Stimulated activated CD8-positive, alpha-beta memory T cell treated with anti-CD3 and anti-CD28 coated beads, Interleukin-15, amount 100 ng/mL, for 4 hours (primary cell): ENCODE measurements at regions not wholly inside any gene's neighbourhood (a gene's known extent, or its start where the extent isn't known, plus 50 kb on each side); places are given as distances from the start of the nearest gene placed in this dataset.
"Not testable (repeated sequence)": the region's sequence is repeated elsewhere in the genome, so short reads cannot be mapped to it uniquely, and the experiment has no call there.

Source experiments
- DNase-seq, 2 donors: peaks; one replicate each; pipeline ENCODE4 v3.0.0-alpha.2; 2020; ENCODE audit warnings: low read depth in 2 of 2

DNA sequence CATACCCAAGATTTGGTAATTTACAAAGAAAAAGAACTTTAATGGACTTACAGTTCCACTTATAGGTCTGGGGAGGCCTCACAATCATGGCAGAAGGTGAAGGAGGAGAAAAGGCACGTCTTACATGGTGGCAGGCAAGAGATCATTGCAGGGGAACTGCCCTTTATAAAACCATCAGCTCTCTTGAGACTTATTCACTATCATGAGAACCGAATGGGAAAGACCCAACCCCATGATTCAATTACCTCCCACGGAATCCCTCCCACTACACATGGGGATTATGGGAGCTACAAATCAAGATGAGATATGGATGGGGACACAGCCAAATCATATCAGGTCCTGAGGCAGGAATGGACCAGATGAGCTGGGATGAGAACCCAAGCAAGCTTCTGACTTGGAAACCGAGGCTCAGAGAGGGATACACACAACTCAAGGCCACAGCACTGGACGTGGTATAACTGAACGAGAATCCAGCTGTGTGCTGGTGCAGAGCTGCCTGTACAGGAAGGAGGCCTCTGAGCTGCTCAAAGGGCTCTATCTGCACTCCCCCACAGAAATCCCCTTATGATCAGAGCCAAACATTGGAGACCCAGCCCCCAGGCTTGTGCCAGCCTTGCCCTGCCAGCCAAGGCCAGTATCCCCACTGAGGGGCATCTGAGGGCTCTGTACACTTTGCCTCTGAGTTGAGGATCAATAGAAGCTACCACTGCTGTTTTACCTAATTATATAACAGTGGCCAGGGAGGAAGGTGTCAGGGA is 137.8 kb downstream of the CEBPB start:
- DNase-seq = no peak

- DNase-seq = no peak
These were observed 138.6 kb downstream of the CEBPB start for GRCh38 chr20:50328996-50329898.

GRCh38 chr20:50329981-50330503 is 139.4 kb downstream of the CEBPB start:
- DNase-seq = no peak

- no peak for DNase-seq
These were observed 140.1 kb downstream of the CEBPB start for GRCh38 chr20:50330504-50331313.

DNA sequence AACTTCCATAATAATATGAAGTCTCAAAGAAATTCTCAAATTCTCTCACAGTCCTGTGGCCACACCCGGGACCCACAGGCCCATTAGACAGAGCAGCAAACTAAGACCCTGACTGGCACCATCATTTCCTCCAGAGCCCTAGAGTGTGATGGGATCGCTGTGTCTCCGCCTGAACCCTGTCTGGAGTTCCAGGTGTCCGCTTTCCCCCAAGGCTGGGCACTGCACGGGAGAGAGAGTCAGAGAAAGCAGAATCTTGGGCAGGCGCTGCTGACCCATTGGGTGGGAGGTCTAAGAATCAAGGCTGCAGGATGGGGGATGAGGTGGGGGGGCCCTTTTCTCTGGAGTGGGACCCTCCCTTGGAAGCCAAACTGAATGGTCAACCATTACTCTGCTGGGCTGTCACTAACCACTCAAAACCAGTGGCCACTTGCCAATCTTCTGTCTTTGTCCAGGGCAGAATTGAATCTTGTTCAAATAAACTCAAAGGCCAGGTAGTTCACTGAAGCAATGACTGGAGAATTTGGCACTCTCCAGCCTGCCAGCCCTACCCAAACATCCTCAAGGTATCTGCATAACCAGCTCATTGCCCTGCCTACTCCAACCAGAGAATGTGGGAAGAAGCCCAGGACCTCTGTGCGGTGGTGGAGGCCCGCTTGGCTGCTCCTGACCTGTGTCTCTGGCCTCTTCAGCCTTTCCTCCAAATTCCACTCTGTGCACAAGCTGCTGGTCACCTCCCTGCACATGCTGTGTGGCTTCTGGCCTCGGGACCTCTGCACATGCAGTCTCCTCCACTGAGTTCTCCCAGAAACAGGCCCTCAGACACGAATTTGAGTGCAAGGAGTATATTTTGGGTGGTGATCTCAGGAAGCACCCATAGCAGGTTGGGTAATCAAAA is 141.1 kb downstream of the CEBPB start:
- DNase-seq = no peak

DNA sequence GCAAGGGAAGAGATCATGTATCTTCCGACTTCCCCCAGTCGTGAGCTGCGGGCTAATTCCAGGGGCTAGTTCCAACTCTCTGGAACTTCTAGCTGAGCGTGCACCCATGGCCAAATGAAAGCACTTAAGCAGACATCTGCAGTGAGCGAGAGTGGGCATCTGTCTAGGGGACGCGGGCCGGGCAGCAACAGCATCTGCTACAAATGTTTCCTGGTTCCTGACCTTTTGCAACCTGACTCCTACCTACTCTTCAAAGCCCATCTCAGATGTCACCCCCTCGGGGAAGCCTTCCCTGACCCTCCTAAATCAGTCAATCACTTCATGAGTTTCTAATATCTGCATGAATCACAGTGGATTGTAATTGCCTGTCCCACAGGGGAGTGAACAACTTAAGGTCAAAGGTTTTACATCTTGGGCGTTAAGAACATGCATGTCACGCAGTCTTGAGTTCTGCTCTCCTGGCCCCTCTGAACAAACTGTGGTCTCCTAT is 141.9 kb downstream of the CEBPB start:
- DNase-seq = no peak

- DNase-seq = no peak
These were observed 142.6 kb downstream of the CEBPB start for GRCh38 chr20:50333131-50333670.

- DNase-seq = no peak
These were observed 143.2 kb downstream of the CEBPB start for GRCh38 chr20:50333812-50334211.

GRCh38 chr20:50334512-50334911 is 143.9 kb downstream of the CEBPB start:
- DNase-seq = not testable (repeated sequence)

- no peak for DNase-seq
These were observed 144.5 kb downstream of the CEBPB start for GRCh38 chr20:50335105-50335504.

DNA sequence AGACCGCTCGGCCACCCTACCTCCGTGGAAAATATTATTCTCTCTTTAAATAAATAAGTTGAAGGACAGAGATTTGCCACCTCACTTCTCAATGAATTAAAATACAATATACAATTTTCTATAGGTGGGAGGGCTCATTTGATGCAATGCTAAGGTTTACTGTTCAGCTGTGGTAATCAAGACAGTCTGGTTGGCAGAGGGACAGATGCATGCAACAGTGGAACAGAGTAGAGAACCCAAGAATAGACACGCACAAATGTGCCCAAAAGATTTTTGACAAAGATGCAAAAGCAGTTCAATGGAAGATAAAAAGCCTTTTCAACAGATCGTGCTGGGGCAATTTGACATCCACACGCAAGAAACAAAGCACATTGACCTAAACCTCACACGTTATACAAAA is 145.2 kb downstream of the CEBPB start:
- no peak for DNase-seq

- DNase-seq = no peak
These were observed 146.0 kb downstream of the CEBPB start for GRCh38 chr20:50336661-50337060.

DNA sequence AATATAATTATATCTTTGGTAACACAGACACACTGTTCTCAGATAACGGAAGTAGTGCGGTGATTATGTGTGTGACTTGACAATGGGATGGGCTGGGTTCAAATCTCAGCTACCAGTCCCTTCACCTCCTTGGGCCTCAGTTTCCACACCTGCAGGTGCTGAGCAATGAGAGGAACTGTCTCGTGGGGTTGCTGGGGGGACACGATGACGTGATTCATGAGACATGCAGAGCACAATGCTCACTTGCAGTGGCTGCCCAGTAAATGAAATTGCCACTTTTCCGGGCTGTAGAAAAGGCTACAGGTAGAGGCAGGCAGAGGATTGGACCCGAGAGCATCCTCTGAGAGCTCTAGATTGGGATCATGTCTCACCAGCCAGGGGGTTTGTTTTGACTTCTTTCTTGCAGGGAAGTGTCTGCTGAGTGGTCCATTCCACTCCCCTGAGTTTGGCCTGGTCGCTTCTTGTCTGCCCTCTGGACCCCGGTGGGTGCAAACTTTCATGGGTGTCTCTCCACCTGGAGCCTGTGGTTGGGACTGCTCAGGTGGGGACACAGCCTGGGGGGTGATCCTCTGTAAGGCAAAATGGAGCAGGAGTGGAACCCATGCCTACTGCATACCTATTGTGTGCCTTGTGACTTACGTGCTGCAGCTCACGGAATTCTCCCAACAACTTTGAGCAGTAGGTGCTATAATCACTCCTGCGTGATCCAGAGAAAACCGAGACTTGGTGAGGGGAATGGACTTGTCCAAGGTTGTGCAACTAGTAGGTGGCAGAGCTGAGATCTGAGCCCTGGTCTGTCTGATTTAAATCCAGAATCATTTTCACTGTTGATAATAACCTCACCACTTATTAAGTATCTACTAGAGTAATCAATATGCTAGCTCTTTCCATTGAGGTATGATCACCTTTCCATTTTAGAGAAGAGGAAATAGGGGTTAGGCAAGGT is 147.2 kb downstream of the CEBPB start:
- DNase-seq = no peak

DNA sequence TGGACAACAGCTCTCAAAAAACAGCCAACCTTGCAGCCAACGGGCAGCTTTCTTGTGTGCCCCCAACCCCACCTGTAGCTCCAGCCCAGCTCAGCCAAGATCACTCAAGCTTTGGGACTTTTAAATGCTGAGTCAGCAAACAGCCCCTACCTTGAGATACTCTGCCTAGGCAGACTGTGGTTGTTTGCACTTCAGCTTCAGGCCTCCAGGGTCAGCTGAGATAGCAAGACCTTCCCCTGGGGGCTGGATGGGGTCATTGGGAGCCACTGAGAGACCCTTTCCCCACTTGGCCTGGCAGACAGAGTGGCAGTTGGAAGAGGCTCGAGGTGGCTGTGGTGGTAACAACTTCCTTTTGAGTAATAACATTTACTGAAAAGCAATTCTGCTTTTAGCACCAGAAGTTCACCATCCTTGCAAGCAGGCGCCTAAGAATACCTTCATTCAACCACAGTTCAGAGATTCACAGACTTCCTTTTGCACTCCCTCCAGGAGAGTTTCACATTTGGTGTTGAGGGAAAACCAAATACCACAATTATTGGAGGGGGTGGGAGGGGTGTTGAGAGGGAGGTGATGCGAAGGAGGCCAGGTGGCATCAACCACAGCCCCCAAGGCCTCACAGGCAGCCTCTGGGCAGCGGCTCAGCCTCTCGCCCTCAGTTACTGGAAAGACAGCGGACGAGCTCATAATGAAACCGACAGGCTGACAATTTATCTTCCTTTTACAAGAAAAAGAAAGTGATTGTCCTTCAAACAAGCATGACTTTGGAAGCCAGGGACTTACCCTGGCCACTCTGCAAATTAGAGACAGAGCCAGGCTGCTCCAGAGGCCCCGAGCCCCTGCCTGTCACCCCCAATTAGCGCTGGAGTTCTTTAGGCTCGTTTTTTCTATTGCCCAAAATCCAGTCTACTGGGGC is 148.1 kb downstream of the CEBPB start:
- DNase-seq = peak in 1 of 2 donors; percentile 17

- DNase-seq = no peak
These were observed 148.9 kb downstream of the CEBPB start for GRCh38 chr20:50339466-50339901.

DNA sequence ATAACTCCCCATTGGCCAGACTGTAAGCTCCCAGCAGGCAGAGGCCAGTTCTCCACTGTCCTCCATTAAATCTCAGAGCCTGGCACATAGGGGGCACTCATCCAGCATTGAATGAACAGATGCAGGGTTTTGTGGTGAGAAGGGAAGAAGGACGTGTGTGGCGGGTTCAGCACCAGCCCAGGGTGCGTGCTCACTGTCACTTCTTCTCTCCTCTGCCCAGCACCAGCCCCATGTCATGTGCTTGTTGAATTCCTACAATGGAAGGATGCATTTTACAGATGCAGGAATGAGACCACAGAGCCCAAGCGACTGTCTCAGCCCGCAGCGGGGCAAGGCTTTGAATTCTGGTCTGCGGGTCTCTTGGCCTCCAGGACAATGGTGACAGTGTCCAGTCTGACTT is 149.9 kb downstream of the CEBPB start:
- no peak for DNase-seq

DNA sequence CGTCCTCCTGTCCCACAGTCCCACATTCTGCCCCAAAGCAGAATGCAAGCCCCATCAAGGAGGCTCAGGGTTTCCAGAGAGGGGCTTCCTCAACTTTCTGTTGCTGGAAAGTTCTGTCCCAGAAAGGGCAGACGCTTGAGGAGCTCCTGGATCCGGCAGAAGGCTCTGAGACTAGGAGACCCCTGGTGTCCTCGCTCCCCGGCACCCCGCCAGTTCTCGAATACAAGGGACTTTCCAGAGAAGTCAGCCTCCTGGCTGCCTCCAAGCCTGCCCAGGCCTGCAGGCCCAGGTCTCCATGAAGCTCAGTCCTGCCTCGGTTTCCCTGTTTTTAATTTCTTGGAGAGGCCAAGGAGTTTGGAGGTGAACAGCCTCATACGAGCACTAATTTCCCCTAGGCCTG is 150.4 kb downstream of the CEBPB start:
- DNase-seq = no peak
